SK-N-SH treated with all-trans-retinoic acid at 6 μM for 48 hours (cell line): ENCODE measurements at regions not wholly inside any gene's neighbourhood (a gene's known extent, or its start where the extent isn't known, plus 50 kb on each side); places are given as distances from the start of the nearest gene placed in this dataset.

Experiments used
- ARNTL ChIP-seq: fragments of 450-650 bp; formaldehyde crosslinking; IDR thresholded peaks from 2 replicates; pipeline ENCODE4 v1.5.0; 2020; ENCODE audit warnings: low read depth, mild to moderate bottlenecking, moderate library complexity, borderline replicate concordance
- BACH2 ChIP-seq: fragments of 250-450 bp; sonication (Bioruptor Pico); IDR thresholded peaks from 2 replicates; pipeline ENCODE4 v1.9.0; 2021; ENCODE audit warnings: mild to moderate bottlenecking, borderline replicate concordance
- CSDC2 ChIP-seq: fragments of 250-450 bp; sonication (Bioruptor Pico); IDR thresholded peaks from 2 replicates; pipeline ENCODE4 v1.5.0; 2020; ENCODE audit warnings: mild to moderate bottlenecking, moderate library complexity
- ISL1 ChIP-seq: fragments of 250-450 bp; sonication (Bioruptor Pico); IDR thresholded peaks from 2 replicates; pipeline ENCODE4 v2.1.2; 2022; ENCODE audit warnings: mild to moderate bottlenecking, moderate library complexity
- TOX ChIP-seq: fragments of 250-450 bp; sonication (Bioruptor Pico); IDR thresholded peaks from 2 replicates; pipeline ENCODE4 v1.8.0; 2021; ENCODE audit warnings: mild to moderate bottlenecking, moderate library complexity, borderline replicate concordance
- ZFP30 ChIP-seq: fragments of 450-650 bp; formaldehyde crosslinking; IDR thresholded peaks from 2 replicates; pipeline ENCODE4 v1.5.0; 2022; ENCODE audit warnings: mild to moderate bottlenecking, moderate library complexity
- TF ChIP-seq, protein P1 (sequence below): fragments of 250-450 bp; sonication (Bioruptor Pico); IDR thresholded peaks from 2 replicates; pipeline ENCODE4 v1.8.0; 2020; ENCODE audit warnings: mild to moderate bottlenecking, moderate library complexity, borderline replicate concordance
- TF ChIP-seq, protein P2 (sequence below): fragments of 250-450 bp; sonication (Bioruptor Pico); IDR thresholded peaks from 2 replicates; pipeline ENCODE4 v1.5.1; 2020; ENCODE audit warnings: low read depth, mild to moderate bottlenecking, moderate library complexity

DNA sequence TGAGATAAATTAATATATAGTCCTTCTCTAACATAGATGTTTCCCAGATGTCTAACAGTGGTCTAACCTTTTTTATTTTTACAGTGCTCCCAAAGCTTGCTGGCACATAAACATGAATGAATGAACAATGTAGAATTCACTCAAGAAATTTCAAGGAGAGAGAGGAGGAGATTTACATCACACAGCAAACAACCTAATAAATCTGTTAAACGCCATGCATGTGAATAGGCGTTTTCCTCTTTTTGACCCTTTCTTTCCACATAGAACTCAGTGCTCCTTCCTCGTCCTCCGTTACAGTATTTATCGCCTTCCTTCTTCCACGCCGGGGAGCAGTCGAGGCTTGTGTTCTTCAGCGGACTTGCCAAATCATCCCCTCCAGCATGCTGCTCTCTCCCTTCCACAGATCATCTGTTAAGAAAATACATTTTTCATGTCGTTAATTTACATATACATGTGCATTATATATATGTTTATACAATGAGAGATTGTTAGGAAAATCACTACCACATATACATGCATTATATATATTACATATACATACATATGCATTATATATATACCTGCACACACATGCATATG lies 93.0 kb downstream of the SLC35B3 start:
- TF ChIP-seq CSDC2, result no peak
- TF ChIP-seq, protein P1, sequence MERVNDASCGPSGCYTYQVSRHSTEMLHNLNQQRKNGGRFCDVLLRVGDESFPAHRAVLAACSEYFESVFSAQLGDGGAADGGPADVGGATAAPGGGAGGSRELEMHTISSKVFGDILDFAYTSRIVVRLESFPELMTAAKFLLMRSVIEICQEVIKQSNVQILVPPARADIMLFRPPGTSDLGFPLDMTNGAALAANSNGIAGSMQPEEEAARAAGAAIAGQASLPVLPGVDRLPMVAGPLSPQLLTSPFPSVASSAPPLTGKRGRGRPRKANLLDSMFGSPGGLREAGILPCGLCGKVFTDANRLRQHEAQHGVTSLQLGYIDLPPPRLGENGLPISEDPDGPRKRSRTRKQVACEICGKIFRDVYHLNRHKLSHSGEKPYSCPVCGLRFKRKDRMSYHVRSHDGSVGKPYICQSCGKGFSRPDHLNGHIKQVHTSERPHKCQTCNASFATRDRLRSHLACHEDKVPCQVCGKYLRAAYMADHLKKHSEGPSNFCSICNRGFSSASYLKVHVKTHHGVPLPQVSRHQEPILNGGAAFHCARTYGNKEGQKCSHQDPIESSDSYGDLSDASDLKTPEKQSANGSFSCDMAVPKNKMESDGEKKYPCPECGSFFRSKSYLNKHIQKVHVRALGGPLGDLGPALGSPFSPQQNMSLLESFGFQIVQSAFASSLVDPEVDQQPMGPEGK, result no peak
- TF ChIP-seq ZFP30 (CRISPR knock-in tag), result no peak
- TF ChIP-seq, protein P2, sequence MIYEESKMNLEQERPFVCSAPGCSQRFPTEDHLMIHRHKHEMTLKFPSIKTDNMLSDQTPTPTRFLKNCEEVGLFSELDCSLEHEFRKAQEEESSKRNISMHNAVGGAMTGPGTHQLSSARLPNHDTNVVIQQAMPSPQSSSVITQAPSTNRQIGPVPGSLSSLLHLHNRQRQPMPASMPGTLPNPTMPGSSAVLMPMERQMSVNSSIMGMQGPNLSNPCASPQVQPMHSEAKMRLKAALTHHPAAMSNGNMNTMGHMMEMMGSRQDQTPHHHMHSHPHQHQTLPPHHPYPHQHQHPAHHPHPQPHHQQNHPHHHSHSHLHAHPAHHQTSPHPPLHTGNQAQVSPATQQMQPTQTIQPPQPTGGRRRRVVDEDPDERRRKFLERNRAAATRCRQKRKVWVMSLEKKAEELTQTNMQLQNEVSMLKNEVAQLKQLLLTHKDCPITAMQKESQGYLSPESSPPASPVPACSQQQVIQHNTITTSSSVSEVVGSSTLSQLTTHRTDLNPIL (CRISPR knock-in tag), result no peak
- no peak for TF ChIP-seq TOX (CRISPR knock-in tag)
- TF ChIP-seq ARNTL, result no peak
- TF ChIP-seq ISL1, result no peak
- no peak for TF ChIP-seq BACH2
